ENCODE measurements at regions not wholly inside any gene's neighbourhood (a gene's known extent, or its start where the extent isn't known, plus 50 kb on each side); places are given as distances from the start of the nearest gene placed in this dataset.

DNA sequence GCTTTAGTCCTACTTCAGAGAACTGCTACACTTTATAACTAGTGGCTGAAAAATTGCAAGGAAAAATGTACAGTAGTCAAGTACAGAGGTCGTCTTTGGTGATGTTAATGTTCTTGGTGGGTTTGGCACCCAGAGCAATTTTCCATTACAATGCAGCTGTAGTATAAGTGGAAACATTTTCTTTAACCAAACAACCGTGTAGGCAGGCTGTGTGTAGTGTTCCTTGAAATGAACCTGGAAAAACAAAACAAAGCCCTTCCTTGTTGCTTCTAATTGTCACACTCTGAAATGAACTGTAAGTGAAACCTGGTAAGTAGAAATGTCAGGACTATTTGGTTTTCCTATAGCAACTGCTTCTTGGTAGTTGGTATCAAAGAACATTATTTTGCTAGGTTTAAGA is 256.9 kb downstream of the MDFIC start:
- intact Hi-C loops (cut with micrococcal nuclease): no loop called here
- H3K4me1 ChIP-seq (ENCODE audit: control insufficient read depth, insufficient read depth, low read length): no peaks in the 10 kb centered on the region

More for the DNA sequence above, 256.9 kb downstream of the MDFIC start:
- H3K79me1 ChIP-seq (ENCODE audit: low read depth in 1 of 2, low read length in 2 of 2): no peaks in the 10 kb centered on the region
- H3K14ac ChIP-seq (replicated peaks; ENCODE audit: low read depth, low read length): no peak overlapping the region
- WGBS, 2 experiments (ENCODE audit: extremely low coverage in 2 of 2, insufficient read length in 1 of 2): no CpG with 5 or more reads among the region's 2 CpGs
- no peak overlapping the region for H2AK5ac ChIP-seq (ENCODE audit: low read depth, low read length)
- no peak overlapping the region for H2BK15ac ChIP-seq (ENCODE audit: low read depth, low read length)
- TF ChIP-seq POLR2A (IDR thresholded peaks at IDR 0.05; ENCODE audit: low read depth, low read length): no peak
- TF ChIP-seq SMC3 (IDR thresholded peaks at IDR 0.05; ENCODE audit: low read depth, low read length): no peak
- TF ChIP-seq ELK1 (IDR thresholded peaks at IDR 0.05; ENCODE audit: borderline replicate concordance, low read depth, low read length): no peak
- TF ChIP-seq, protein P1, sequence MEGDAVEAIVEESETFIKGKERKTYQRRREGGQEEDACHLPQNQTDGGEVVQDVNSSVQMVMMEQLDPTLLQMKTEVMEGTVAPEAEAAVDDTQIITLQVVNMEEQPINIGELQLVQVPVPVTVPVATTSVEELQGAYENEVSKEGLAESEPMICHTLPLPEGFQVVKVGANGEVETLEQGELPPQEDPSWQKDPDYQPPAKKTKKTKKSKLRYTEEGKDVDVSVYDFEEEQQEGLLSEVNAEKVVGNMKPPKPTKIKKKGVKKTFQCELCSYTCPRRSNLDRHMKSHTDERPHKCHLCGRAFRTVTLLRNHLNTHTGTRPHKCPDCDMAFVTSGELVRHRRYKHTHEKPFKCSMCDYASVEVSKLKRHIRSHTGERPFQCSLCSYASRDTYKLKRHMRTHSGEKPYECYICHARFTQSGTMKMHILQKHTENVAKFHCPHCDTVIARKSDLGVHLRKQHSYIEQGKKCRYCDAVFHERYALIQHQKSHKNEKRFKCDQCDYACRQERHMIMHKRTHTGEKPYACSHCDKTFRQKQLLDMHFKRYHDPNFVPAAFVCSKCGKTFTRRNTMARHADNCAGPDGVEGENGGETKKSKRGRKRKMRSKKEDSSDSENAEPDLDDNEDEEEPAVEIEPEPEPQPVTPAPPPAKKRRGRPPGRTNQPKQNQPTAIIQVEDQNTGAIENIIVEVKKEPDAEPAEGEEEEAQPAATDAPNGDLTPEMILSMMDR (conservative IDR thresholded peaks at IDR 0.05; ENCODE audit: low read depth, low read length): no peak
- no peak for TF ChIP-seq FOS (IDR thresholded peaks at IDR 0.05; ENCODE audit: low read depth, low read length)
- TF ChIP-seq CEBPB (IDR thresholded peaks at IDR 0.05; ENCODE audit: low read depth, low read length): no peak
- TF ChIP-seq, protein P2, sequence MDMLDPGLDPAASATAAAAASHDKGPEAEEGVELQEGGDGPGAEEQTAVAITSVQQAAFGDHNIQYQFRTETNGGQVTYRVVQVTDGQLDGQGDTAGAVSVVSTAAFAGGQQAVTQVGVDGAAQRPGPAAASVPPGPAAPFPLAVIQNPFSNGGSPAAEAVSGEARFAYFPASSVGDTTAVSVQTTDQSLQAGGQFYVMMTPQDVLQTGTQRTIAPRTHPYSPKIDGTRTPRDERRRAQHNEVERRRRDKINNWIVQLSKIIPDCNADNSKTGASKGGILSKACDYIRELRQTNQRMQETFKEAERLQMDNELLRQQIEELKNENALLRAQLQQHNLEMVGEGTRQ (IDR thresholded peaks at IDR 0.05; ENCODE audit: low read depth, low read length): no peak
- no peak for TF ChIP-seq RAD21 (IDR thresholded peaks at IDR 0.05; ENCODE audit: low read length)
- no peak for TF ChIP-seq MXI1 (IDR thresholded peaks at IDR 0.05; ENCODE audit: borderline replicate concordance, low read depth, low read length)
- TF ChIP-seq BHLHE40 (IDR thresholded peaks at IDR 0.05; ENCODE audit: low read depth, low read length): no peak
- ChIA-PET POLR2A (ENCODE audit: unreplicated experiment) (no interaction called here), CTCF (no interaction called here)
- no peaks in the 10 kb centered on the region for H3K27me3 ChIP-seq (ENCODE audit: control insufficient read depth, insufficient read depth, low read length)
- no peak overlapping the region for H4K5ac ChIP-seq (ENCODE audit: low read depth, low read length)
- H3K18ac ChIP-seq (ENCODE audit: low read depth, low read length): no peak overlapping the region; the same call in 1 of the 2 replicates
- no peak overlapping the region for H2BK5ac ChIP-seq (ENCODE audit: low read depth, low read length, poor library complexity, severe bottlenecking)
- H3K27ac ChIP-seq (ENCODE audit: insufficient read depth, low read length): no peak overlapping the region
- no peak overlapping the region for H3K4ac ChIP-seq (ENCODE audit: low read depth, low read length)
- dilution Hi-C loops (cut with HindIII; ENCODE audit: low sequenced_read_pairs, unreplicated experiment) (no loop called here), in situ Hi-C loops (cut with MboI; ENCODE audit: low sequenced_read_pairs) (no loop called here)
- no peak overlapping the region for H3K4me2 ChIP-seq (ENCODE audit: low read depth, low read length)
- no peak overlapping the region for H2AFZ ChIP-seq (replicated peaks; ENCODE audit: low read length, poor library complexity)
- BruUV-seq (replicated peaks): no TSS peak
- H3K56ac ChIP-seq (ENCODE audit: extremely low read depth, insufficient read depth, low read length): no peak overlapping the region
- H3K9me3 ChIP-seq (ENCODE audit: control insufficient read depth, insufficient read depth, low read length): no peaks in the 10 kb centered on the region
- no peak overlapping the region for H2AK9ac ChIP-seq (replicated peaks; ENCODE audit: low read depth, low read length, poor library complexity)
- ATAC-seq (ENCODE audit: low read depth) (no peak), DNase-seq (peak; percentile 13)
- no peak overlapping the region for H2BK120ac ChIP-seq (ENCODE audit: low read depth, low read length)
- H3K9me1 ChIP-seq (ENCODE audit: insufficient read depth, low read length): no peaks in the 10 kb centered on the region
- H3K9ac ChIP-seq (ENCODE audit: low read depth, low read length): no peak overlapping the region
- no peaks in the 10 kb centered on the region for H4K20me1 ChIP-seq (ENCODE audit: insufficient read depth, low read length)
- no peak overlapping the region for H3K4me3 ChIP-seq (ENCODE audit: insufficient read depth, low read depth, low read length)
- H2BK20ac ChIP-seq (ENCODE audit: low read depth, low read length): no peak overlapping the region
- no peak overlapping the region for H3K23ac ChIP-seq (ENCODE audit: low read depth, low read length)
- H4K91ac ChIP-seq (ENCODE audit: insufficient read depth, low read depth, low read length): no peak overlapping the region
- H3K36me3 ChIP-seq (ENCODE audit: control insufficient read depth, insufficient read depth, low read length): no peaks in the 10 kb centered on the region
- no peak overlapping the region for H4K8ac ChIP-seq (ENCODE audit: low read depth in 2 of 2, low read length in 2 of 2)
